GM18867 (cell line): ENCODE measurements at regions not wholly inside any gene's neighbourhood (a gene's known extent, or its start where the extent isn't known, plus 50 kb on each side); places are given as distances from the start of the nearest gene placed in this dataset.
A peak's percentile ranks its signal among the peaks of the same experiment; 100 is the strongest.
"Not testable (repeated sequence)": the region's sequence is repeated elsewhere in the genome, so short reads cannot be mapped to it uniquely, and the experiment has no call there.

Source experiments
- ATAC-seq: cut with Tn5 transposase; IDR thresholded peaks from one replicate; pipeline ENCODE4 v1.9.1; 2021; ENCODE audit warnings: mild to moderate bottlenecking, moderate library complexity; ENCODE audit not compliant: unreplicated experiment

DNA sequence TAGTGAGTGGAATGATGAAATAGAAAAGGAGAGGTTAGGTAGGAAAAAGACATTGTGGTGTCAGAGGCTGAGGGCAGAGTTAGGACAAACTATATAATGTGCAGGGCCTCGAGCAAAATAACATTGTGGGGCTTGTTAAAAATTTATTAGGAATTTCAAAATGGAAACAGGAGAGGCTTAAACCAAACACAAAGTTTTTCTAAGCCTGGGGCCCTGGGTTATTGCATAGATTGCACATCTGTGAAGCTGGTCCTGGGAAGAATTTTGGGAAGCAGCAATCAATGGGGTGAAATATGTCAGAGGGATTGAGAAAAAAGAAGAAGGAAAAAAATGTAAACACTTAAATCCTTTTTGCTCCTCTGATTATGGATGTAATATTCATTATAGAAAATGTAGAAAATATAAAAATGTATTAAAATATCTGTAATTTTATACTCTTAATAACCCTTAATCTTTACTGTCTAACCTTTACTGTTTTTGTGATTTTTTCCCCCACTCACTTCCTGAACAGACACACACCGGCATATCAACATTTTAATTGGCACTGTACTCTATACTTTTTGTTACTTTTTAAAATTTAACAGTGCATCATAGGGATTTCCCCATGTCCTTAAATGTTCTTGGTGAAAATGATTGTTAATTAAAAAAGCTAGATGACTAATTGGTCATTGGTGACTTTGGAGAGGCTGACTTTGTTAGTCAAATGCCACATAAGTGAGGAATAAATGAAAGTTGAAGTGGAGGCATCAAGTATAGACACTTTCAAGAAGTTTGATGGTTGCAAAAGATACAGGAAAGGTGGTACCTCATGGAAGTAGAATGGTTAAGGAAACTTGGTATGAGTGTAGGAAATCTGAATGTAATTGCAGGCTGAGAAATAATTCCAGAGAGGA, 183.4 kb downstream of the NFKBIZ start:
- no peak for ATAC-seq

DNA sequence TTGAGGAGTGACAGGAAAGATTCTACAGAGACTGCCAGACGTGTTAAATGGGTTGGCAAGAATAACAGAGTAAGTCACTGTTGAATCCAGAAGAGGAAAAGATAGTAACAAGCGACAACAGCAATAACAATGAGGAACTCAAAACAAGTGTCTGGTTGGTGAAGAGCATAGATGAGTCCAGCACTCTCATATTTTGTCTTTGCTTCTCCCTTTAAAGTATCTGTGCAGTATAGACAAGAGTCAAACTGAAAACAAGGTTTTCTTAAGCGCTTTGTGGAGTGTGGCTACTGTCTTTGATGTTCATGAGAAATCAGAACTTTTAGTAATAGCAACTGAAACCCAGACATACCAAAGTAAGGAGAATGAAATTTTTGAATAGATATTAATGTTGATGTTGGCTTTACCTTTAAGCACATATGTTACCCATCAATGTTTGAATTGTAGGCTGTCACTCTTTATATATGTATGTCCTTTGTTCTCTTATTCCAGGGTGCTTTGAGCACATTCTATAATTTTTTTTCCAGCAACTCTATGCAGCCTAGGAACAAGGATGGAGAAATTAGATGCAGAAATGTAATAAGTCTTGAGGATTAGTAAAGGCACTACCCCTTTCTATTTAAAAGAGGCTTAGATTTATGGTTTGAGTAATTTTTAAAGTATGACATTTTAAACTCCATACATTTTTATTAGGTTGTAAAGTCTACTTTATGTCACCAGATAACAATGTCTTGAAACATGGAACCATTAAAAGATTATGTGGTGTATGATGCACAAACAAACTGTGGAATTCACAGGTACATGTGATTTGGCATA, 185.5 kb downstream of the NFKBIZ start:
- ATAC-seq, result no peak

DNA sequence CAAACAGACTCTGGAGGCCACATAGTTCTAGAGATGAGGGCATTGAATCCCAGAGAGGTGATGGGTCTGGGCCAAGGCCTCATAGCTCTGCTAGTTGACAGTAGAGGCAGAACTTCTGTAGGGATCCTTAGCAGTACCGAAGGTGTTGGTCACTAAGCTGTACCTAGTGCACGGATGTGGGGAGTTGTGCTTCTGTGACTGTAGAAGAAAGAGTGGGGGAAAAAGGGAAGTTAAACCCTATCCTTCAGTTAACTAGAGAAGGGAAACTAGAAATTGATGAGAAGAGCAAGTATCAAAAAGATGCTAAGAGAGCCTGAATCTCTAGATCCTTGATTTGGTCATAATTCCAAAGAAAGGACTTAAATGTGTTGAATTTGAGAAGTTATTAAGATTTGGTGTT, 186.7 kb downstream of the NFKBIZ start:
- ATAC-seq, result peak; percentile 54

DNA sequence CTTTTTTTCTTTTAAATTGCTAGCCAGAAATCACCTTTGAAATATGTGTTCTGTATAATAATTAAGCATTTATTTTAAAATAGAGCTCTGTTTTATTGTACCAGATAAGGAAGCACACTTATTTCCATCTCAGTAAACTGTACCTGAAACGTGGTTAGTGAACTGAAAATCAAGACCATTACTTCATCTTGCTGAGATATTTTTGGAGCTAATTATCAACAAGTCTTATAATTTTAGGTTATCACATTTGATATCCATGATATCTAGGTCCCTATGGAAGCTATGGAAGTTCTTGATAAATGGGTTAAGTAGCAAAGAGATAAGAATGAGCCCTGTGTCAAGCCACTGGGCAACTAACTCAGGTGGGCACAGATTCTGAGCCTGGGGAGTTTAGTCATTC, 187.2 kb downstream of the NFKBIZ start:
- ATAC-seq, result no peak

DNA sequence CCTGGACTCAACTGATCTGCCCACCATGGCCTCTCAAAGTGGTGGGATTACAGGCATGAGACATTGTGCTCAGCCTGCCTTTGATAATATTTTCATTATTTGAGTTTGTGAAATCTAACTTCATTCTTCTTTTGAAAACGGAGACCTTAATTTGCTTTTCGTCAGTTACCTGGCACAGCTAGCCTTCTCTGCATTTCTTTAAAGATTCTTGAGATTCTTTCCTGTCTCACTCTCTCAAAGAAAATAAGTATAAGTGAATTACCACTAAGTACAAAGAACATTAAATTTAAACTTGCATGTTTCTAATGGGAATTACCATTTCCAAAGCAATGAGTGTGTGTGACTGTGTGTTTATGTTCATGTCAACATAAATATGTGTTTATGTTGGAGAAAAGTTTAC, 187.9 kb downstream of the NFKBIZ start:
- ATAC-seq, result no peak

- ATAC-seq, result no peak
Observed at GRCh38 chr3:102037791-102038190, 188.5 kb downstream of the NFKBIZ start.

GRCh38 chr3:102038477-102039142, 189.3 kb downstream of the NFKBIZ start:
- ATAC-seq, result peak; percentile 84

GRCh38 chr3:102040144-102040543, 190.8 kb downstream of the NFKBIZ start:
- not testable (repeated sequence) for ATAC-seq

DNA sequence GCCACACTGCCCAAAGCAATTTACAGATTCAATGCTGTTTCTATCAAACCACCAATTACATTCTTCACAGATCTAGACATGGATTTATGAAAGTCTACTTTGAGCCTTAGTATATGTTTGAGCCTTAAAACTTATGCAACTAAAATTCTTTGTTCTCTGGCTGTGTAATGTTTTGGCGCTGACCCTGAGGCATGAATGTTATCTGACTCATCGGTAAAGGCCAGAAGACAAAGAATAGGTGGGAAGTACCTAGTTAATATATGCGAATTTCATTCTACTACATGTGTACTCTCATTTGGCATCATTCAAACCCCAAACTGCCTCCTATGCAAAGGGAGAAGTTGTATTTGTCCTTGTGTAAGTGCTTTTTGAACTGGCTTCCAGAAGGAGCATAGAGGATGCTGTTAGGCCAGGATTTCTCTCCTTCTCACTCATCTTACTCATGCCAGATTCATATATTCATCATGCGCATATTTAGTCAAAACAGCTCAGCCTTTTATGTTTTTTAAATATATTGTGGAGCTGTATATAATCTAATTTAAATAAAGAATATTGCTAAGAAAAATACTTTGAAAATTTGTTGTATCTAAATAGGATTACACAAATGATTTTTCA, 204.2 kb downstream of the NFKBIZ start:
- no peak for ATAC-seq

DNA sequence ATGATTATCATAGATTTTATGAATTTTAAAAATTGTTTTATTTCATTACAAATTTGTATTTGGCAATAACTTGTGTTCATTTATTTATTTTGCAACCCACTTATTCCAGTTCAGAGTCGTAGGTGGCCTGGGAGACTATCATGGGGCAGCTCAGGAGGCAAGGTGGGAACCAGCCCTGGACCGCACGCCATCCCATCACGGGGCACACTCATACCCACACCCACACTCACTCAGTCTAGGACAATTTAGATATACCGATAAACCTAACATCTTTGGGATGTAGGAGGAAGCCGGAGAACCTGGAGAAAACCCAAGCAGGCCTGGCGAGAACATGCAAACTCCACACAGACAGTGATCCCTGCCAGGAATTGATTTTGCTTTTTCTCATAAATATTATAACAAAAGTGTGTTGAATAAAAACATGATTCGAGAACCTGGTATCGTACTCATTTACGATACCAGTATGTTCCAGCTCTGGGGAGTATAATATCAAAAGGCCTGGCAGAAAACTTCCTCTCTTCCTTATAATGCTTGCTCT, 205.3 kb downstream of the NFKBIZ start:
- ATAC-seq, result no peak

DNA sequence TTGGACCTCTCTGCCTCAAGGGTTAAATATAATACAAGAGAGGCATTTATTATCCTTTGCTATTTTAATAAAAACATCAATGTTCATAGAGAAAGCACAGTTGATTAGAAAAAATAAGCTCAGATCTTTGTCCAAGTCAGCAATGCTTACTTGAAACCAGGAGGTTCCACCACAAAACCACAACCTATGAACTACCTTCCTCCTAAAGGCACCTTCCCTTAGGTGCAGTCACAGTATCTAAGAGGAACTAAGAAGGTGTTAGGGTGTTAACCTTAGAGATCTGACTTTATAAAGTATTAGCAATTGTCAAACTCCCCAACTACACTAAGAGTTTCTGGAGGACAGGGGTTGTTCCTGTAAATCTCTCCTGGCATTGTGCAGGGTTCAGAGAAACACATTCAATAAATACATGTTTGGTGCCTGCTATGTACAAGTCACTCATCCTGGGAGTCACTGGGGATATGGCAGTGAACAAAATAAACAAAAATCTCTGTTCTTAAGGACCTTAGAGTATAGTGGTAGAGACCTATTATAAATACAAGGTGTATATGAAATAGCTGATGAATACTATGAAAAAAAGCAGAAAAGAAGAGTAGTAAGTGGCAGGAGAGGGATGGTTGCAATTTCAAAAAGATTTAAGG, 208.6 kb downstream of the NFKBIZ start:
- peak; percentile 89 for ATAC-seq

DNA sequence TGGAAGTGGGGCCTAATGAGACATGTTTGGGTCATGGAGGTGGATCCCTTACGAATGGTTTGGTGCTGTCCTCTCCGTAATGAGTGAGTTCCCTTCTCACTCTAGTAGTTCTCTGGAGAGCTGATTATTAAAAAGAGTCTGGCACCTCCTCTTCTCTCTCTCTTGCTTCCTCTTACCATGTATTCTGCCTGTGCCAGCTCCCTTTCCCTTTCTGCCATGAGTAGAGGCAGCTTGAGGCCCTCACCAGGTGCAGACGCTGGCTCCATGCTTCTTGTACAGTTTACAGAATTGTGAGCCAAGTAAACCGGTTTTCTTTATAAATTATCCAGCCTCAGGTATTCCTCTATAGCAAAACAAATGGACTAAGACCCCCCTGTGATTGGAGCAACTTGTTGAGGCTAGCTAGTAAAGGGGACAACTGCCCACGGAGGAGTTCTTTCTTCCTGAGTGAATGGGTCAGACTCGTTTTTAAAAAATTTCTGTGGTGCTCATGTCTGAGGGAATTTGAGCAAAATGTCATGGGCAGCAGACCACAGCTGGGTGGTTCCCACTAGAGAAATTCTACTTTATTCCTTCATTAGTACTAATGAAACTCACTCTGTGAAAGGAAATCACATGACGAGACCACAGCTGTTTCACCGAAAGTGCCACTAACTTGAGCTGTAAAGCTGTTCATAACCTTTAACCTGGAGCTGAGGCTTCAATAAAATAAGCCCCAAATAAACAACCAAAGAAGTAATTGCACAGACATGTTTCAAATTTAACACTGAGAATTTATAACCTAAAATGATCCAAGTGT, 210.0 kb downstream of the NFKBIZ start:
- peak; percentile 79 for ATAC-seq

GRCh38 chr3:102060814-102061213, 211.5 kb downstream of the NFKBIZ start:
- ATAC-seq, result no peak

GRCh38 chr3:102063572-102063971, 214.3 kb downstream of the NFKBIZ start:
- ATAC-seq, result no peak

DNA sequence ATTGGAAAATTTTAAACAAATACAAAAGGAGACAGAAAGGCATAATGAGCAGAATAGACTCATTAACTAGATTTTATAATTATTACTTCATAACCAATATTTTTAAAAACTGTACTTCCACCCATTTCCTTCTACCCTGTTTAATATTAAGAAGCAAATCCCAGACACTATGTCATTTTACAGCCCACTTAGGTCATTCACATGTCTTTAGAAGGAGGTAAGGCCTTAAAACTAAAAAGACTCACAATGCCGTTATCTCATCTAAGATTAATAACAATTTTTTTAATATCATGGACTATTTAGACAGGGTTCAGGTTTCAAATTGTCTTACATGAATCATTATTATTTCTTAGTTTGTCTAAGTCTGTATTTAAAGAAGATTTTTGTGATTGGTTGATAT, 217.2 kb downstream of the NFKBIZ start:
- no peak for ATAC-seq

- no peak for ATAC-seq
Observed at GRCh38 chr3:102068327-102068726, 219.0 kb downstream of the NFKBIZ start.

DNA sequence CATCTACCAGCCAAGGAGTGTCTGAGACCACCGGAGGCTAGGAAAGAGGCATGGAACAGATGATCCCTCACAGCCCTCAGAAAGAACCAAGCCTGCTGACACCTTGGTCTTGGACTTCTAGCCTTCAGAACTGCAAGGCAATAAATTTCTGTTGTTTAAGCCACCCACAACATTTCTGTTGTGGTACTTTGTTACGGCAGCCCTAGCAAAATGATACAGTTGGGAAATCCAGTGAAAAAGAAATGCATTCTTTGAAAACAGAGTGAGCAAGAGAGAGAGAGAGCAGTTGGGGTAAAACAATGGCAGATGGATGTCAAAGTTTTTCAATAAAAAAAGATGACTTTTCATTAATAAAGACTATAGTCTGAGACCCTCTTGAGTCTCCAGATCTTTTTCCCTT, 219.4 kb downstream of the NFKBIZ start:
- ATAC-seq, result no peak

- ATAC-seq, result no peak
Observed at GRCh38 chr3:102069211-102069662, 219.9 kb downstream of the NFKBIZ start.

DNA sequence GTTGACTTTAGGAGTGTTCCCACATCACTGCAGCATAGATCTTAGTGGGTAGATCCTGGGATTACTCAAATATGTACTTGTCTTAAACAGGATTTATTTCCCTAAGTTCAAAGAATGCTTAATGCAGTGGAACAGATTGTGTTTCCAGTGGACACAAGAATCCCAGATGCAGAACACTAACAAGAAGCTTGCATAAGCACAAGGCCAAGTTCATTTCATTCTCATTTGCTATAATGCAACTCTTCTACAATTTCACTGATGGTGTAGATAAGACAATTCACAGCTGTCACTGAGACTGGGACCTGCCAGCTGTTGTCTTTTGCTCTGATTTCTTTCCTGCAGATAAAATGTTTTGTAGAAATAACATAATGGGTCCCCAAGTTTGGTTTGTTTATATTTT, 225.6 kb downstream of the NFKBIZ start:
- ATAC-seq, result no peak
